GM18873 (cell line): ENCODE measurements at regions not wholly inside any gene's neighbourhood (a gene's known extent, or its start where the extent isn't known, plus 50 kb on each side); places are given as distances from the start of the nearest gene placed in this dataset.
"Not testable (repeated sequence)": the region's sequence is repeated elsewhere in the genome, so short reads cannot be mapped to it uniquely, and the experiment has no call there.

Source experiments
- ATAC-seq: cut with Tn5 transposase; IDR thresholded peaks from one replicate; pipeline ENCODE4 v1.9.1; 2021; ENCODE audit warnings: mild to moderate bottlenecking, moderate library complexity, moderate number of reproducible peaks; ENCODE audit not compliant: unreplicated experiment, low FRiP score

- not testable (repeated sequence) for ATAC-seq
These were observed 749.3 kb upstream of the CHORDC1 start for GRCh38 chr11:90972159-90972558.

- ATAC-seq, result no peak
These were observed 725.1 kb upstream of the CHORDC1 start for GRCh38 chr11:90947930-90948329.

DNA sequence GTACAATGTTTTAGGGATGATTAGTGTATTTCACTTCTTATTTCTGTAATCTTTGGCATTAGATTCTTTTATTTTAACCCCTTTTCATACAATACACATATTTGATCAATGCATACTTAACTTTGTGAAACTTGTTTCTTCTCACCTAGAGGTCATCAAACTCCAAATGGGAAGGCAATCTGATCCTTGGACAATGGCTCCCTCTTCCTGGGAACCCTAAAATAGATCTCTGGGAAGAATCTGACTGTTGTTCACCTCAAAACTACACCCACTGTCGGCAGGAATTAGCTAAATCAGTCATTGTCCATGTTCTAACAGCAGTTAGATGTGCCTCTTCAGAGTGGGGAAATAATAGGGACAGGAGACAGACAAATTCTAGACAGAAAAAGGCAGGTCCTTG lies 707.4 kb upstream of the CHORDC1 start:
- no peak for ATAC-seq

GRCh38 chr11:90919332-90919731 lies 696.5 kb upstream of the CHORDC1 start:
- no peak for ATAC-seq

DNA sequence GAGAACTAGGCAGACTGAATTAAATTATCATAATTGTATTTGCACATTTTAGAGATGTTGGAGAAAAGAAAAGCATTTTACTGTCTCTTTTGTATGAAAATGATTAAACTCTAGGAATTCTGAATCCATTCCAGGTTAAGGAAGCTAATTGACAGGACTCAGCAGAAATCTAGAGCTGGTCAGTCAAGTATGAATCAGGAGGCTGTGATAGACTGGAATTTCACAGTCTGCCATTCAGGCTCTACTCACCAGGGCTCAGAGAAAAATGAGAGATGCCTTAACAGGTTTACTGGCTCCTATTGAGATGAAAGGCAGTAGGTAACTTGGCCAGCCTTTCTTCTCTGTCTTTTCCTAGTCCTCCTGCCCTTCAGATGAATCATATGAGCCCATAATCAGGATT lies 693.9 kb upstream of the CHORDC1 start:
- no peak for ATAC-seq

DNA sequence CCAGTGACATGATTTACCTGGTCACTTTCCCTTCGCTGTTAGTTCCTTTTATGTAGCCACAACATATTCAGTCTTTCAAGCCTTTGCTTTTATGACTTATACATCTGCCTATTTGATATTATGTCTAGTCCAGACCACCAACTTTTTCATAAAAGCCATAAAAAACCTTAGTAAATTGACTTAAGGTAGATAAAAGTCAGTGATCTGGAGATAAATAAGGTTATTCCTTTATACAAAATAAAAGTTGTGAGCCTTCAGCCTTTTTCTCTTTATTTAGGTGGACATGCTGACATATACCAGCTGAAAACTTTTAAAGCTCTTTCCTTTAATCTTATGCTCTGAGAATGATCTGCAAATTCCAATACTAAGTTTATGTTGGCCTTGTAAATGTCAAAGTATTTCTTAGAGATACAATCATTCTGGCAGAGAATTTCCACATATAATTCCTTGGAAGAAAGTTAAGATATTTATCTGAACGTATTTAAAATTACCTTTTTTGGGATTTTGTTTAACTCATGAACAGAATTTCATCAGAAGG lies 690.4 kb upstream of the CHORDC1 start:
- ATAC-seq, result no peak

DNA sequence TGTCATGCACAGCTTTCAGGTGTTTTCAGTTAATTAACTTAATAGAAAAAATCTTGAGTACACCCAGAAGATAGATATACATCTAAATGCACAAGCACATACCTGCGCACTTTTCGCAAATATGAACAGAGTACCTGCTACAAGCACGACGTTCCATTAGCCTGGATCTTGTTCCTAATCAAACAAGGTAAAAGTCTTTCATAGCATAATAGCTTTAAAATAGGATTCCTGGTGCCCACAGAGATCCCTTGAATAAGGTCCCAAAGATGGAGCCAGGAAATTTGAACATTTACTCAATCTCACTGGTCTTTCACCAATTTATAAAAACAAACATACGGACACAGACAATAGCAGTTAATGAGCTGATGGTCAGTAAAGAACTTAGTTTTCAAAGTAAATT lies 689.8 kb upstream of the CHORDC1 start:
- ATAC-seq, result no peak

GRCh38 chr11:90911192-90911591 lies 688.3 kb upstream of the CHORDC1 start:
- no peak for ATAC-seq

DNA sequence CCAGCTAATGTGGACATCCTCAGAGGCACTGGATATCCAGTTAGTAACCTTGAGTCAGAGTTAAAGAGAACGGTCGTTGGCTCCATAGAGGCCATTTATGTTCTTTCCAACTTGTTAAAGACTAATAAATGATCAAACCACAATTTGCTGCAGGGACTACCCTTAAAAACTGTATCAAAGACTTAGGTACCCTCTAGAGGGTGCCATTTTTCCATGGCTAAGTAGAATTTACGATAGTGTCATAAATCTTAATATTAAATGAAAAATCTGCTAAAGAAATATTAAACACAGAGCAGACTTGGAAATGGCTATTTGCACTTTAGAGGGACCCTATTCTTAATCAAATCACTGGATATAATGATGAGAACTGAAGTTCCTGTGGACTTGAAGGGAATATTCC lies 685.2 kb upstream of the CHORDC1 start:
- ATAC-seq, result no peak

GRCh38 chr11:90895850-90896249 lies 673.0 kb upstream of the CHORDC1 start:
- ATAC-seq, result no peak

- ATAC-seq, result no peak
These were observed 667.5 kb upstream of the CHORDC1 start for GRCh38 chr11:90890347-90890746.

DNA sequence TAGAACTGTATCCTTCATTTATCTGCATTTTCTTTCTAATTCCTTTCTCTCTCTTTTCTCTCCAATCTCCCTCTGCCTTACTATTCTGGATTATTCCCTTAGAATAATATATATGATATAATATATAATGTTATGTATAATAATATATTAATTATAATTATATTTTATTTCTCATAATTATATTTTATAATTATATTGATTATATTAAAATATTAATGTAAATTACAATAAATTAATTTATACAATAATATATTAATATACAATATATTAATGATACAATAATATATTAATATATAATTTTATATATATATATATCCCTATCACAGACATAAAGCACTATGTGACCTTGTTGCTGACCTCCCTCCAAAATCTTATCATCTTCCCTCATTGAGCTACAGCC lies 661.3 kb upstream of the CHORDC1 start:
- no peak for ATAC-seq

- no peak for ATAC-seq
These were observed 652.1 kb upstream of the CHORDC1 start for GRCh38 chr11:90874986-90875385.

DNA sequence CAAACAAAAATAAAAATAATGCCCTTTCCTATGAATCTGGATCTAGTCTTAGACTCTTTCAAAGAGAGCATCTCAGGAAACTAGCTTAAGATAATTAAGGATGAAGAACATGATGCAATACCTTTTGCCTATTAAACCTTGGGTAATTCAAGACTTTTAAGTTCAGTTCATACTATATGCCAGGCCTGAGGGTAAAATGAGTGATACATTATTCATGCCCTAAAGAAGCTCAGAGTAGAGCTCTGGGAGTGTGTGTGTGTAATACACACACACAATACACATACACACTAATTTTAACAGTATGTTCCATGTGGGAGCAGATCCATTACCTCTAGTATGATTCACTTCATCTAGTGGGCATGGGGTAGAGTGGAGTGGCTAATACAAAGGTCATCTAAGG lies 651.4 kb upstream of the CHORDC1 start:
- ATAC-seq, result no peak

DNA sequence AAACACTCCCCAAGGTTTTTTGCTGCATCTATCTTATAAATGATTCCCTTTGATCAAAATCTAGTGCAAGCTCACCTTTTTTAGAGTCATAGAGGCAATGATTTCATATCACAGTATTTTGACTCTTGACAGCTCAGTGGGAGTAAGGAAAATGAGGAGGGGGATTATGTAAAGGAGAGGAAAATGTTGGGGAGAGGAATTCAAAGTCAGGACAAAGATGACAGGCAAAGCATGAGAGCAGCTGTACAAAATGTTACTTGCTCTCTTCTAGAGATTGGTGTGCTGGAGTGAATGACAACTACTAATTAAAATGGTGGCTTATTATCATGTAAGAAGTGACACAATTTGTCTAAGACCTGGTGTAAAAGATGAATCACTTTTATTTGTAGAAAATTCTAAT lies 644.6 kb upstream of the CHORDC1 start:
- ATAC-seq, result no peak

- ATAC-seq, result no peak
These were observed 633.9 kb upstream of the CHORDC1 start for GRCh38 chr11:90856790-90857189.

DNA sequence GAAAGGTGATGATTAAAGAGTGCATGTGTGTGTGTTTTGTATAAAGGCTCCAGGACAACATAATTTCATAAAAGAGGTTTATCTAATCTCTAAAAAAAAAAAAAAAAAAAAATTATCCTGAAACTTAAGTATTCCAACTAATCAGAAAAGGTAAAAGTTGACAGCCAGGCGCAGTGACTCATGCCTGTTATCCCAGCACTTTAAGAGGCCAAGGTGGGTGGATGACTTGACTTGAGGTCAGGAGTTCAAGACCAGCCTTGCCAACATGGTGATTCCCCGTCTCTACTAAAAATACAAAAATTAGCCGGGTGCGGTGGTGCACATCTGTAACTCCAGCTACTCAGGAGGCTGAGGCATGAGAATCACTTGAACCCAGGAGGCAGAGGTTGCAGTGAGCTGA lies 632.7 kb upstream of the CHORDC1 start:
- ATAC-seq, result no peak

GRCh38 chr11:90851196-90851595 lies 628.3 kb upstream of the CHORDC1 start:
- ATAC-seq, result no peak

DNA sequence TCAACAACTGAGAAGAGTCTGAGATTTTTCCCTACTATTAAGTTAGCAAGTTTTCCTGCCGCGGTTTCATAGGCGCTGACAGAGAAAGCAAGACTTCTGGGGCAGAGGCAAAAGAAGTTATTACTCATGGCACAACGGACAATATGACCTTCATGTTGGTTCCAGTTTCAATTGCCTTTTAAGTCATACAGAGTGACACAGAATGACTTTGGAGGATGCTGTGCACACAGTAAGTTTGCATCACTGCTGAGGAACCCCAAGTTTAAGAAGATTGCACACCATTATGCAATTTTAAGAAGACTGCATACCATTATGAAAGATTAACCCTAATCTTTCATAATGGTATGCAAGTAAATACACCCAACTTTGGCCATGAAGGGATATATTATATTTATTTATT lies 626.5 kb upstream of the CHORDC1 start:
- no peak for ATAC-seq

GRCh38 chr11:90847268-90847886 lies 624.5 kb upstream of the CHORDC1 start:
- no peak for ATAC-seq

DNA sequence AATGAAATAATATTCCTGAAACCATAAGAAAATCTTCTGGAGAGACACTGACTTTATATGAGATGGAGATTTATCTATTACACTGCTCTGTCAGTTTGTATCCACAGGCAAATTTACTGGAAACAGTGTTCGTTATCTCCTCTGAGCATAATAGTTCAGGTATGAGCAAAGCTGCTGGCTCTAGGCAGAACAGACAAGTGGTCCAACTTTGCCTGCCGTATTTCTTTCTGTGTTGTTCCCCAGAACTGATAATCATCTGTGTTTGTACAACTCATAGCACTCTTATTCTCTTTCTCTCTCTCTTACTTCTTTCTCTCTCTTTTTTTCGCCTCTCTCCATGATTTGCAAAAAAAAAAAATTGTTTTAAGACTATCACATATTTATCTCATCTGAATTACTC lies 623.8 kb upstream of the CHORDC1 start:
- no peak for ATAC-seq

GRCh38 chr11:90845799-90846198 lies 623.0 kb upstream of the CHORDC1 start:
- ATAC-seq, result no peak

- no peak for ATAC-seq
These were observed 622.3 kb upstream of the CHORDC1 start for GRCh38 chr11:90845126-90845525.
